GM12878 (cell line): ENCODE measurements at regions not wholly inside any gene's neighbourhood (a gene's known extent, or its start where the extent isn't known, plus 50 kb on each side); places are given as distances from the start of the nearest gene placed in this dataset.

Experiments
- BACH1 ChIP-seq: fragments of 450-650 bp; IDR thresholded peaks from 2 replicates; pipeline ENCODE4 v1.6.1; 2017; ENCODE audit warnings: mild to moderate bottlenecking, borderline replicate concordance
- CREB1 ChIP-seq: IDR thresholded peaks from 2 replicates; pipeline ENCODE4 v1.6.1; 2012; ENCODE audit warnings: low read depth, mild to moderate bottlenecking, inconsistent platforms
- HDAC6 ChIP-seq: fragments of 200-600 bp; sonication (generic); IDR thresholded peaks from one replicate; pipeline ENCODE4 v1.8.0; 2017; ENCODE audit warnings: antibody characterized with exemption; ENCODE audit not compliant: unreplicated experiment
- POLR2A ChIP-seq: IDR thresholded peaks from 2 replicates; pipeline ENCODE4 v1.6.1; 2011; ENCODE audit warnings: low read depth, mild to moderate bottlenecking, low read length
- POLR2AphosphoS5 ChIP-seq: IDR thresholded peaks from 2 replicates; pipeline ENCODE4 v1.6.1; 2011; ENCODE audit warnings: mild to moderate bottlenecking, low read length, inconsistent platforms
- YY1 ChIP-seq: IDR thresholded peaks from 2 replicates; pipeline ENCODE4 v1.6.1; 2011; ENCODE audit warnings: low read depth, mild to moderate bottlenecking, low read length
- TF ChIP-seq, protein P1 (sequence below): fragments of 450-650 bp; IDR thresholded peaks from 2 replicates; pipeline ENCODE4 v1.6.1; 2016; ENCODE audit warnings: mild to moderate bottlenecking, moderate library complexity, borderline replicate concordance
- TF ChIP-seq, protein P2 (sequence below): IDR thresholded peaks from 2 replicates; pipeline ENCODE4 v1.6.1; 2011; ENCODE audit warnings: low read depth, low read length, improper control_type of control experiment, borderline replicate concordance
- TF ChIP-seq, protein P3 (sequence below), 3 experiments: IDR thresholded peaks in 2 of 3; conservative IDR thresholded peaks in 1 of 3; 2 replicates each; pipeline ENCODE4 v1.5.1; 2011; ENCODE audit warnings: low read depth in 3 of 3, low read length in 3 of 3, mild to moderate bottlenecking in 3 of 3, control low read depth in 2 of 3, moderate library complexity in 2 of 3, inconsistent platforms in 1 of 3, mixed read lengths in 1 of 3; ENCODE audit not compliant: control insufficient read depth in 2 of 3, insufficient read depth in 1 of 3; ENCODE audit errors: extremely low read depth in 1 of 3

DNA sequence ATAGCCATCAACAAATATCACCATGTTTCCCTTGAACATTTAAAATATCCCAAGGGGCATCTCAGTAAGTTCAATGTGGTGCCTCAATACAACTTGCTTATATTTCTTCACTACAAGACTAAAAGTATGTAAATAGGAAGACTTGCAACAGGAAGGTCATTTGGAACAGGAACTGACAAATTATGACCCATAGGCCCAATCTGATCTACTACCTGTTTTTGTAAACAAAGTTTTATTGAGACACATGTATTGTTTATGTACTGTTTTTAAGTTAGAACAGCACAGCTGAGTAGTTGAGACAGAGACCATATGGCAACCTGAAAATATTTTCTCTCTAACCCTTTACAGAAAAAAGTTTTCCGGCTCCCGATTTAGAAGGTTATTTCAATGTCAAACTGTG, 154.8 kb upstream of the TFPI start:
- TF ChIP-seq CREB1 (no peak), POLR2AphosphoS5 (no peak), YY1 (no peak), HDAC6 (no peak), POLR2A (no peak), BACH1 (no peak)
- TF ChIP-seq, protein P1, sequence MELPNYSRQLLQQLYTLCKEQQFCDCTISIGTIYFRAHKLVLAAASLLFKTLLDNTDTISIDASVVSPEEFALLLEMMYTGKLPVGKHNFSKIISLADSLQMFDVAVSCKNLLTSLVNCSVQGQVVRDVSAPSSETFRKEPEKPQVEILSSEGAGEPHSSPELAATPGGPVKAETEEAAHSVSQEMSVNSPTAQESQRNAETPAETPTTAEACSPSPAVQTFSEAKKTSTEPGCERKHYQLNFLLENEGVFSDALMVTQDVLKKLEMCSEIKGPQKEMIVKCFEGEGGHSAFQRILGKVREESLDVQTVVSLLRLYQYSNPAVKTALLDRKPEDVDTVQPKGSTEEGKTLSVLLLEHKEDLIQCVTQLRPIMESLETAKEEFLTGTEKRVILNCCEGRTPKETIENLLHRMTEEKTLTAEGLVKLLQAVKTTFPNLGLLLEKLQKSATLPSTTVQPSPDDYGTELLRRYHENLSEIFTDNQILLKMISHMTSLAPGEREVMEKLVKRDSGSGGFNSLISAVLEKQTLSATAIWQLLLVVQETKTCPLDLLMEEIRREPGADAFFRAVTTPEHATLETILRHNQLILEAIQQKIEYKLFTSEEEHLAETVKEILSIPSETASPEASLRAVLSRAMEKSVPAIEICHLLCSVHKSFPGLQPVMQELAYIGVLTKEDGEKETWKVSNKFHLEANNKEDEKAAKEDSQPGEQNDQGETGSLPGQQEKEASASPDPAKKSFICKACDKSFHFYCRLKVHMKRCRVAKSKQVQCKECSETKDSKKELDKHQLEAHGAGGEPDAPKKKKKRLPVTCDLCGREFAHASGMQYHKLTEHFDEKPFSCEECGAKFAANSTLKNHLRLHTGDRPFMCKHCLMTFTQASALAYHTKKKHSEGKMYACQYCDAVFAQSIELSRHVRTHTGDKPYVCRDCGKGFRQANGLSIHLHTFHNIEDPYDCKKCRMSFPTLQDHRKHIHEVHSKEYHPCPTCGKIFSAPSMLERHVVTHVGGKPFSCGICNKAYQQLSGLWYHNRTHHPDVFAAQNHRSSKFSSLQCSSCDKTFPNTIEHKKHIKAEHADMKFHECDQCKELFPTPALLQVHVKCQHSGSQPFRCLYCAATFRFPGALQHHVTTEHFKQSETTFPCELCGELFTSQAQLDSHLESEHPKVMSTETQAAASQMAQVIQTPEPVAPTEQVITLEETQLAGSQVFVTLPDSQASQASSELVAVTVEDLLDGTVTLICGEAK: no peak
- TF ChIP-seq, protein P2, sequence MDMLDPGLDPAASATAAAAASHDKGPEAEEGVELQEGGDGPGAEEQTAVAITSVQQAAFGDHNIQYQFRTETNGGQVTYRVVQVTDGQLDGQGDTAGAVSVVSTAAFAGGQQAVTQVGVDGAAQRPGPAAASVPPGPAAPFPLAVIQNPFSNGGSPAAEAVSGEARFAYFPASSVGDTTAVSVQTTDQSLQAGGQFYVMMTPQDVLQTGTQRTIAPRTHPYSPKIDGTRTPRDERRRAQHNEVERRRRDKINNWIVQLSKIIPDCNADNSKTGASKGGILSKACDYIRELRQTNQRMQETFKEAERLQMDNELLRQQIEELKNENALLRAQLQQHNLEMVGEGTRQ: no peak
- TF ChIP-seq, protein P3, sequence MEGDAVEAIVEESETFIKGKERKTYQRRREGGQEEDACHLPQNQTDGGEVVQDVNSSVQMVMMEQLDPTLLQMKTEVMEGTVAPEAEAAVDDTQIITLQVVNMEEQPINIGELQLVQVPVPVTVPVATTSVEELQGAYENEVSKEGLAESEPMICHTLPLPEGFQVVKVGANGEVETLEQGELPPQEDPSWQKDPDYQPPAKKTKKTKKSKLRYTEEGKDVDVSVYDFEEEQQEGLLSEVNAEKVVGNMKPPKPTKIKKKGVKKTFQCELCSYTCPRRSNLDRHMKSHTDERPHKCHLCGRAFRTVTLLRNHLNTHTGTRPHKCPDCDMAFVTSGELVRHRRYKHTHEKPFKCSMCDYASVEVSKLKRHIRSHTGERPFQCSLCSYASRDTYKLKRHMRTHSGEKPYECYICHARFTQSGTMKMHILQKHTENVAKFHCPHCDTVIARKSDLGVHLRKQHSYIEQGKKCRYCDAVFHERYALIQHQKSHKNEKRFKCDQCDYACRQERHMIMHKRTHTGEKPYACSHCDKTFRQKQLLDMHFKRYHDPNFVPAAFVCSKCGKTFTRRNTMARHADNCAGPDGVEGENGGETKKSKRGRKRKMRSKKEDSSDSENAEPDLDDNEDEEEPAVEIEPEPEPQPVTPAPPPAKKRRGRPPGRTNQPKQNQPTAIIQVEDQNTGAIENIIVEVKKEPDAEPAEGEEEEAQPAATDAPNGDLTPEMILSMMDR (IDR thresholded peaks at IDR 0.05 in 2 of 3, conservative IDR thresholded peaks at IDR 0.05 in 1 of 3; ENCODE audit: control insufficient read depth in 2 of 3, extremely low read depth in 1 of 3, insufficient read depth in 1 of 3, low read depth in 3 of 3, low read length in 3 of 3): no peak
